GM19025 (cell line): ENCODE measurements at regions not wholly inside any gene's neighbourhood (a gene's known extent, or its start where the extent isn't known, plus 50 kb on each side); places are given as distances from the start of the nearest gene placed in this dataset.
"Not testable (repeated sequence)": the region's sequence is repeated elsewhere in the genome, so short reads cannot be mapped to it uniquely, and the experiment has no call there.

Experiments used
- ATAC-seq: cut with Tn5 transposase; IDR thresholded peaks from one replicate; pipeline ENCODE4 v1.9.1; 2021; ENCODE audit warnings: mild to moderate bottlenecking, low read depth, moderate library complexity; ENCODE audit not compliant: unreplicated experiment

- ATAC-seq, result no peak
These were observed 66.7 kb upstream of the SMARCAD1 start for GRCh38 chr4:94141001-94141400.

GRCh38 chr4:94148052-94148451, 59.6 kb upstream of the SMARCAD1 start:
- not testable (repeated sequence) for ATAC-seq

- no peak for ATAC-seq
These were observed 55.2 kb upstream of the SMARCAD1 start for GRCh38 chr4:94152466-94152865.

- ATAC-seq, result not testable (repeated sequence)
These were observed 52.3 kb upstream of the SMARCAD1 start for GRCh38 chr4:94155404-94155803.

GRCh38 chr4:94156826-94157225, 50.8 kb upstream of the SMARCAD1 start:
- ATAC-seq, result no peak
